ENCODE measurements at regions not wholly inside any gene's neighbourhood (a gene's known extent, or its start where the extent isn't known, plus 50 kb on each side); places are given as distances from the start of the nearest gene placed in this dataset.

DNA sequence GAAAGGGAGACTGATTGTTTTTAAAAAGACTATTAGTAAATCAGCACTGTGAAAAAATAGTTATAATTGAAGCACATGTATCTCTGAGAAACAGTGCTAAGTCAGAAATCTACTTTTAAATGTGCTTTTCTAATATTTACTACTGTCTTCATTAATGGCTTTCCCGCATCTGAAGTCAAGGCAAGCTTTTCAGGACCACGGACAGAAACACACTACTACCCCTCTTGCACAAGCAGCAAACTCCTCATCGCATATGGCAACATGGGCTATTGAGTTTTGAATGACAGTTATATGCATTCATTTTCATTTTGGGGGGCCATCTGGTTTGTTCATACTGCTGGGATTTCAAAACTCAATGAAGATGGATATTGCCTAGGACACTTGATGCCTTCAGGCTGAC is 433.4 kb upstream of the CAMK1G start:
- Histone ChIP-seq H3K27ac (no peak overlapping the region), H3K36me3 (no peaks in the 10 kb centered on the region), H3K27me3 (no peaks in the 10 kb centered on the region), H3K4me1 (ENCODE audit: insufficient read depth) (no peaks in the 10 kb centered on the region), H3K9me3 (no peaks in the 10 kb centered on the region), H3K4me3 (no peak overlapping the region)
- intact Hi-C loops (cut with DNase I), result no loop called here
- 5 to 15% (median 5%) methylated on average over 3 of the region's 3 CpGs for WGBS, 3 donors
- TF ChIP-seq, protein P1, sequence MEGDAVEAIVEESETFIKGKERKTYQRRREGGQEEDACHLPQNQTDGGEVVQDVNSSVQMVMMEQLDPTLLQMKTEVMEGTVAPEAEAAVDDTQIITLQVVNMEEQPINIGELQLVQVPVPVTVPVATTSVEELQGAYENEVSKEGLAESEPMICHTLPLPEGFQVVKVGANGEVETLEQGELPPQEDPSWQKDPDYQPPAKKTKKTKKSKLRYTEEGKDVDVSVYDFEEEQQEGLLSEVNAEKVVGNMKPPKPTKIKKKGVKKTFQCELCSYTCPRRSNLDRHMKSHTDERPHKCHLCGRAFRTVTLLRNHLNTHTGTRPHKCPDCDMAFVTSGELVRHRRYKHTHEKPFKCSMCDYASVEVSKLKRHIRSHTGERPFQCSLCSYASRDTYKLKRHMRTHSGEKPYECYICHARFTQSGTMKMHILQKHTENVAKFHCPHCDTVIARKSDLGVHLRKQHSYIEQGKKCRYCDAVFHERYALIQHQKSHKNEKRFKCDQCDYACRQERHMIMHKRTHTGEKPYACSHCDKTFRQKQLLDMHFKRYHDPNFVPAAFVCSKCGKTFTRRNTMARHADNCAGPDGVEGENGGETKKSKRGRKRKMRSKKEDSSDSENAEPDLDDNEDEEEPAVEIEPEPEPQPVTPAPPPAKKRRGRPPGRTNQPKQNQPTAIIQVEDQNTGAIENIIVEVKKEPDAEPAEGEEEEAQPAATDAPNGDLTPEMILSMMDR (IDR thresholded peaks at IDR 0.05), result no peak
- no peak for TF ChIP-seq POLR2A (IDR thresholded peaks at IDR 0.05)
- no peak for TF ChIP-seq EP300 (IDR thresholded peaks at IDR 0.05)
- no peak for DNase-seq

DNA sequence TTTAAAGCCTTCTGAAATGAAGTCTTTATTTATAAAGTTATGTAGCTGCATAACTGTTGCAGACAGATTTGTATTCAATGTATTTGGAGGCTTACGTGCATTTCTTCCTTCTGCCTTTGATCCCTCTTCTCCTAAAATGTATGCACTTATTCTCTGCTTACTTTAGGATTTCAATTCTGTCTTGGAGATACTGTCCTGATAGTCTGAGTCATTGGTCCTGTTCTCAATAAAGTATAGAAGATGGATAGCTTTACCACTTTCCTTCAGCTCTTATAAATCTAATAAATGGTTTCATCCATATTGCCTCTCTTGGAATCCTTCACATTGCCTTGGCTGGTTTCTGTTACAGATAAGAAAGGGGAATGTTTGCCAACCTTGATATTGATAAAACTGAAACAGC is 430.1 kb upstream of the CAMK1G start:
- no peak overlapping the region for H3K27ac ChIP-seq
- H3K9me3 ChIP-seq, result no peaks in the 10 kb centered on the region
- WGBS, 3 donors, result 82 to 93% (median 85%) methylated on average over 1 of the region's 1 CpG
- no peaks in the 10 kb centered on the region for H3K27me3 ChIP-seq
- no peak overlapping the region for H3K4me3 ChIP-seq
- intact Hi-C loops (cut with DNase I), result no loop called here
- no peaks in the 10 kb centered on the region for H3K4me1 ChIP-seq (ENCODE audit: insufficient read depth)
- H3K36me3 ChIP-seq, result no peaks in the 10 kb centered on the region
- no peak for DNase-seq
- TF ChIP-seq, protein P1 (IDR thresholded peaks at IDR 0.05), result no peak
- no peak for TF ChIP-seq POLR2A (IDR thresholded peaks at IDR 0.05)
- no peak for TF ChIP-seq EP300 (IDR thresholded peaks at IDR 0.05)

DNA sequence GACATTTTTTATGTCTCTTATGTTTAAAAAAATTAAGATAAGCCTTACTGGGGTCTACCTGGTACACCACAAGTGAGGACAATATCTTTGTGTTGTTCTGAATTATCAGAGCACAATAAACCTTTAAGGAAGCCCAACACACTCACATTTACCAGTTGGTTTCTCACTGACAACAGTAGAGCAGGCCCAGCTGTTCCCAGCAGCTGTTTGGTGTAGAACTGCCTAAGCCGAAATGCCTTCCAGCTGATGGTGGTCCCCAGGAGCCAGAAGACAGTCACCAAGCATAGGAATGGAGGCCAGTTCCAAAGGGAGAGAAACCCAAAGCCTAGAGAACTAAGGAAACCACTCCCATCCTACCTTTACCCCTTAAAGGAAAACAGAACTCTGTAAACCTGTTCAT is 428.6 kb upstream of the CAMK1G start:
- DNase-seq, result no peak
- no peaks in the 10 kb centered on the region for H3K4me1 ChIP-seq (ENCODE audit: insufficient read depth)
- no peaks in the 10 kb centered on the region for H3K27me3 ChIP-seq
- 28 to 54% (median 37%) methylated on average over 1 of the region's 1 CpG for WGBS, 3 donors
- no peak overlapping the region for H3K27ac ChIP-seq
- no peak for TF ChIP-seq POLR2A (IDR thresholded peaks at IDR 0.05)
- TF ChIP-seq, protein P1 (IDR thresholded peaks at IDR 0.05), result no peak
- TF ChIP-seq EP300 (IDR thresholded peaks at IDR 0.05), result no peak
- no peaks in the 10 kb centered on the region for H3K36me3 ChIP-seq
- H3K4me3 ChIP-seq, result no peak overlapping the region
- intact Hi-C loops (cut with DNase I), result no loop called here
- H3K9me3 ChIP-seq, result no peaks in the 10 kb centered on the region

DNA sequence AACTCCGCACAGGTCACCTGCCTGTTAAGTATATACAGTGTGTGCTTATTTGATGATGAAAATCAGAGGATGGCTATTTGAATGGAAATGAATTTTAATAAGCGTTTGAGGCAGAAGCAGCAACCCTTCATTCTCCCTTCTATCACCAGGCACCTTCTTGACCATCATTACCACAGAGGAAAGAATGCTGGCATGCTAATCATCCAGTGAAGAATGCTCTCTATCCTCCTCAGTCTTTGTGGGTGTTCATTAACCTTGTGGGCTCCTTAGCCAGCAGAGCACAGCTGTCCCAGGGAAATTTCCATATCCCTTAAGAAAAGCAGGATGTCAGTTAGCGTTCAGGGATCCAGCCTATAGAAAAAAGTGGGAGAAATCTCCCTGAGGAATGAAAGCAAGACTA is 428.0 kb upstream of the CAMK1G start:
- intact Hi-C loops (cut with DNase I), result no loop called here

More for the DNA sequence above, 428.0 kb upstream of the CAMK1G start:
- H3K4me3 ChIP-seq, result no peak overlapping the region
- 25 to 50% (median 33%) methylated on average over 3 of the region's 3 CpGs for WGBS, 3 donors
- DNase-seq, result no peak
- H3K36me3 ChIP-seq, result no peaks in the 10 kb centered on the region
- TF ChIP-seq EP300 (IDR thresholded peaks at IDR 0.05) (no peak), POLR2A (IDR thresholded peaks at IDR 0.05) (no peak)
- TF ChIP-seq, protein P1 (IDR thresholded peaks at IDR 0.05), result no peak
- no peak overlapping the region for H3K27ac ChIP-seq
- H3K9me3 ChIP-seq, result no peaks in the 10 kb centered on the region
- no peaks in the 10 kb centered on the region for H3K27me3 ChIP-seq
- no peaks in the 10 kb centered on the region for H3K4me1 ChIP-seq (ENCODE audit: insufficient read depth)
